GM21529 (cell line): ENCODE measurements at regions not wholly inside any gene's neighbourhood (a gene's known extent, or its start where the extent isn't known, plus 50 kb on each side); places are given as distances from the start of the nearest gene placed in this dataset.

Experiments used
- ATAC-seq: cut with Tn5 transposase; IDR thresholded peaks from one replicate; pipeline ENCODE4 v1.9.1; 2021; ENCODE audit not compliant: unreplicated experiment

DNA sequence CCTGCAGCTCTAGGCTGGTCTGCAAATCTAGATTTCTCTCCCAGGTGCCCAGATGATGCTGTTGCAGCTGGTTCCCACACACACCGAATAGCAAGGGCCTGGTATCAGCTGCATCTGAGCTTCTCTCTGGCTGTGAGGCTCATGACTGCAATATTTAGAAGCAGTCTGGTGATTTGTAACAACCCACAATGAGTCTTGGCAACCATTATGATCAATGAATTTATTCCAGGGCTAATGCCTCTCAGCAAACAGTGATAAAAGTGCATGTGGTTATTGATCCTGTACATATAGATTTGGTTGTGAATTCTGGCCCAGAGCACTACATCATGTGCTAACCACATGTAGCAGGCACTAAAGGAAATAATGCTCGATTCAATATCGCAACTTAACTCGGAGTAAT lies 114.3 kb downstream of the ASCL4 start:
- ATAC-seq: no peak

DNA sequence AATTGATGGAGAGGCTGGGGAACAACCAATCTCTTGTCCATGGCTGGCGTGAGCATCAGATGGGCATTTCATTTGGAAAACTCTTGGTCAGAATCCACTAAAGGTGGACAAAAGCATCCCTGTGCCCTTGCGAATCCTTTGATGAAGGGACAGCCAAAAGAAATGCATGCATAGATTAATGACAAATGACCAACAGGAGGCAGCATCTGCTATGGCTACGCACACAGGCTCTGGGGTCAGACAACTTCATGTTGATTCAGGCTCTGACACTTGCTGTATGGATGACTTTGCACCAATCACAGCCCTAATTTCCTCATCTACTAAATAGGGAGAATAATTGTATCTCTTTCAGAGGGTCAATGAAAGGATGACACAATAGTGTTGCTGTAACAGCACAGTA lies 117.5 kb downstream of the ASCL4 start:
- no peak for ATAC-seq

DNA sequence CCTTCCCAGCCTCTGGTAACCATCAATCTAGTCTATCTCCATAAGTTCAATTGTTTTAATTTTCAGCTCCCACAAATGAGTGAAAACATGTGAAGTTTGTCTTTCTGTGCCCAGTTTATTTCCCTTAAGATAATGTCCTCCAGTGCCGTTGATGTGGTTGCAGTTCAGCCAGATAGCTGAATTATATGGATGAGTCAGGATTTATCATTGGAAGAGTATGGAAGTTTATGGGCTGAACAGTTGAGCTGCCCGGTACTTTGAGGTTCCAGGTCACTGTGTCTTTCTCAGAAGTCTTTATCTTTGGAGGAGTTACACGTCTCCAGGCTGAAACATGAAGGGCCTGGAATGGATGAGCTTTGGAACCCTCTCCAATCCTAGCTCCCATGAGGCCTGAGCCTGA lies 120.1 kb downstream of the ASCL4 start:
- ATAC-seq: no peak

DNA sequence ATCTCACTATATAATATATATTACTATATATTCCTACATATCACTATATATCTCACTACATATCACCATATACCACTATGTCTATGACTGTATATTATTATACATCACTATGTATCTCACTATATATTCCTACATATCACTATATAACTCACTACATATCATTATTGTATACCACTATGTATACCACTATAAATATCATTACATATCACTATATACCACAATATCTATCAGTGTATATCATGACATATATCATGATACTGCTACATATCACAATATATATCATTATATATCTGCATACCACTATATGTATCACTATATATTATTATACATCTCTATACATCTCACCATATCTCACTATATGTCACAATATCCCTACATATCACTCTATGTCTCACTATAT lies 121.5 kb downstream of the ASCL4 start:
- ATAC-seq: no peak

DNA sequence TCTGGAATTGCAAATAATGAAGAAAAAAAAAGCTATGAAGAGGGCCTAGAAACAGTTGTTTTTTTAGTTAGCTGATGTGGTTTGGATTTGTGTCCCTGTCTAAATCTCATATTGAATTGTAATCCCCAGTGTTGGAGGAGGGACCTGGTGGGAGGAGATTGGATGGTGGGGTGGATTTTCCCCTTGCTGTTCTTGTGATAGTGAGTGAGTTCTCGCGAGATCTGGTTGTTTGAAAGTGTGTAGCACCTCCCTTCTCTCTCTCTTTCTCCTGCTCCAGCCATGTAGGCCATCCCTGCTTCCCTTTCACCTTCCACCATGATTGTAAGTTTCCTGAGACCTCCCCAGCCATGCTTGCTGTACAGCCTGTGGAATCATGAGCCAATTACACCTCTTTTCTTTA lies 126.1 kb downstream of the ASCL4 start:
- no peak for ATAC-seq

DNA sequence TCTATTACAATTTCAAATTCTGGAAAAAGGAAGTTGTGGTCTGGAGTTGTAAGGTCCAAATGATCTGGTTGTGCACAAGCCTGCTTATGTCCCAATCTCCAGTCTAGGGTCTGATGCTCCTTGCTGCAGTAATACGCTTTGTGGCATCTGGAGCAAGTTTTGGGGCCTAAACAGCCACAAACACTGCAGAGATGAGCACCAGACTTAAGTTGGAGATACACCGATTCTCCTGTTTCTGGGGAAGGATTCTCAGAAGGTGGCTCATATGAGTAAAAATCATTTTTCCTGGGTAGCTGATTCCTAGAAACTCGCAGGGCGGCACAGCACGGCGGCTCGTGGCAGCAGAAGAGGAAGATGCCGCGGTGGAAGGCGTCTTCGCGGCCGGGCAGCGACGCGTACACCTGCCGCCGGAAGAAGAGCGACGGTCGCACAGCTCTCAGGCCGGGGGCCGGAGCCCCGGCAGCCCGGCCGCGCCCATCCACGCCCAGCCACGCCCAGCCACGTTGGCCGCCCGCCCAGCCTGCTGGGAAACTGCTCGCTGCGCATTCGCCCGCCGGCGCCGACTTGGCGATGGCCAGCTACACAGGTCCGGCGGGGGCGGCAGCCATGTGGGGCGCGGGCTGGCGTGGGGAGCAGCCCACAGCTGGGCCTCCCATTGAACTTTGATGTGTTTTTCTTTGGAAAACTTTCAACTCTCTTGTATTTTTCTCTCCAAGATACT lies 129.0 kb downstream of the ASCL4 start:
- peak; percentile 98 for ATAC-seq

DNA sequence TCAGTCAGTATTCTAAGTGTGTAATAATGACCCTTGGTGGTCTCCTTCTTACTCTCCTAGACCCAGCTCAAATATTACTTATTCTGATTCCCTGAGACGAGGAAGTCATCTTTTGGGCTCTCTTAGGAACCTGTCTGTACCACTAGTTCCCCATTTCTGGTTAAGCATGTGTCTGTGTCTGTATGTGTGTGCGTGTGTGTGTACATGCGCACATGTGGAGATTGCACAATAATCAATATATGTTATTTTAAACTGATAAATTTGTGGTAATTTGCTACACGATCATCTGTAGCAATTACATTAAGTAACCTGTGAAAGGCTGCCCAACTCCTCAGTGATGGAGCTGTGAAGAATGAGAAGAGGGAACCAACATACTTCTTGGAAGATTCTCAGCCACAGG lies 132.2 kb downstream of the ASCL4 start:
- ATAC-seq: no peak

DNA sequence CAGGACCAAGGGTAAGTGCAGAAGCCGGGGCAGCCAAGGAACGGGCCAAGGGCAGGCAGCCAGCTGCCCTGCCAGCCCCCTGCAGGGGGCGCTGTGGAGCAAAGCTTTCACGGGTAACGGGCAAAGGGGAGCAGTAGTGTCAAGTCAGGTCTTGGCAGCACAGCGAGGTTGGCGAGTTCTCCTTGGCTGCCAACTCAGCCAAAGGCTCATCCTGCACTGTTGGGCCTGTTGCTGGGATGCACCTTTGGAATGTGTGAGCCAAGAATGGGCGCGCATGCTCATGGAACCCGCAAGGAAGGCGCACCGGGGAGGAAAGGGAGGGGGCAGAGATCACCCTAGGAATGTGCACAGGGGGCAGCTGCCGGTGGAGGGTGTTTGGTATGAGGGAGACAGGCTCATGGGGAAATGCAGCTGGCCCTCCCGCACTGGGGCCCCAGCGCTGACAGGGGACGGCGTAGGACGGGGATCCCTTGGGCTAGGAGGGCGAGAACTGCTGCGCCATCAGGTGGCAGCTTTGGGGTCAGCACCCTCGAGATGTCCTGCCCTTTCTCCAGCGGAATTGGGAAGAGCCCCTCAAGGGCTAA lies 138.0 kb downstream of the ASCL4 start:
- ATAC-seq: peak; percentile 89

DNA sequence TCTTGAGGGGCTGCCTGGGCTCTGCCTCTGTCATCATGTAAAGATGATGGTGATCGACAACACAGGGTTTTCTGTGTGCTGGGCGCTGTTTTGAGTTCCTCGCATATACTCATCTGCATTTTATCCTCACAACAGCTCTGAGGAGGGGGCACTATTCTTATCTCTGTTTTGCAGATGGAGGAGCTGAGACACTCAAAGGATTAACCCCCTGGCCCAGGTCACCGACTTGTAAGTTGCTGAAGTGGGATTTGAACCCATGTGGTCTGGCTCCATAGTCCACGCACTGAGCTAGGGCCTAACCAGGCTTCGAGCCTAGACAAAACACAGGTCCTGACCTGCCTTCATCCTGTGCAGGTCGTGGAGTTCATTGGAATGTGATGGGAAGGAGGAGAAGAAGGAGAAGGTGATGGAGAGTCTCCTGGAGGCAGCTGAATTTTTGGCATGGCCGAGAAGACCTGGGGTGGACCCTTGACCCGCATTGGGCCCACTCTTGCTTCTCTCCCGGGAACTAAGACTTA lies 140.0 kb downstream of the ASCL4 start:
- ATAC-seq: no peak

DNA sequence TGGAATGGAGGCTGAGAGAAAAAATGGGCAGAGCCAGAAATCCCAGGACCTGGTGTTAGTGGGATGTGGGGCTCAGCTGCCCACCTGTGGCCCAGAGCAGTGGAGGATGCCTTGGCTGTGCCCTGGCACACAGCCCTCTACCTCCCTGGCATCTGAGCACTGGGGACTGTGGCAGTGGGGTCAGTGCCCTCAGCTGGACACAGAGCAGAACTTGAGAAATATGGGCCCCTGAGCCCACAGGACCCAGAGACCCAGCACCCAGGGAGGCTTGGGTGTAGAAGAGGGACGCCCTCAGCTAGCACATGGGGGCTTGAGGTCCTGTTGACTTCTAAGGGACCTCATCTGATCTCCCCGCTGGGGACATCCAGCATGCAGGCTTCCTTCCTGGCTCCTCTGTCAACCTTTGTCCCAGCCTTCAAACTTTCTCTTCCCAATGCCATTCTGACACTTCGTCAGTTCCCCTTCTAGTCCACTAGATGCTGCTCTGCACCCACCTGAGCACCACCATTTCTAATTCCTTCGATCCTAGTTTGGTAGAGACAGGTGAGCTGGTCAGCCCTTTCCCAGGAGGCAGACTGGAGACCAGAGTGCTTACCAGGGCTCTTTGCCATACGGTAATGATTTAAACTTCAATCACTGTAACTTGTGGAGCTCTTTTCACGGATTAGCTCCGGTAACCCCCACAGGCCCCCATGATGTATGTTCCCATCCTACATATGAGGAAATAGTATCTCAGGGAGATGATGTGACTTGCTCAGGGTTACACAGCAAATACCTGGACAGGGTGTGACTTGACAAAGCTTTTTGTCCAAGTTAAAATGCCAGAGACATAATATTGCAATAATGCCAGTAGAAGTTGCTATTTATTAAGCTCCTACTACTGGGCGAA lies 143.7 kb downstream of the ASCL4 start:
- no peak for ATAC-seq

DNA sequence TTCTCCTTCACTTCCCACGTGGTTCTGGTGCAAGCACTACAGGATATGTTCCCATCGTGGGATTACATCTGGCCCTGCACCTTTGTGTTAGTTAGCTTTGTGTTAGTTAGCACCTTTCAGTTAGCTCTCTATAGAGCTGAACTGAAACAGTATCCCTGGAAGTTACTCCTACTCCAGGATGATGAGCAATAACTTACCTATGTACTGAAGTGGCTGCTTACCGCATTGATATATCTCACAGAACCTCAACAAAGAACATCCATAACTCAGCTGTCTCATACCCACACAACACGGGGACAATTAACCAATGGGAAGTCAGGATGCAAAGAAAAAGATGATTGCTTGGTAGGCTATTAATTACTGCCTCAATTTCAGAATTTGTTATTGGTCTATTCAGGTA lies 146.6 kb downstream of the ASCL4 start:
- no peak for ATAC-seq

DNA sequence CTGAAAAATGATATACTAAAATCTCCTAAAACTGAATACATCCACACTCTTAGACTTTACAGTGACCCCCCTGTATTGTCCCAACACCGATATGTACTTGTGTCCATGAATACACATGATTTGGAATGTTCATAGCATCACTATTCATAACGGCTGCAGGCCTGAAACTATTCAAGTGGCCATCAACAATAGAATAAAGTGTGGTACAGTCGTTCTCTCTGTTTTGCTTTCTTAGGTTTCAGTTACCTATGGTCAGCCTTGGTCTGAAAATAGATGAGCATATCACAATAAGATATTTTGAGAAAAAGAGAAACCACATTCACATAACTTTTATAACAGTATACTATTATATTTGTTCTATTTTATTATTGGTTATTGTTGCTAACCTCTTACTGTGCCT lies 150.6 kb downstream of the ASCL4 start:
- ATAC-seq: no peak

DNA sequence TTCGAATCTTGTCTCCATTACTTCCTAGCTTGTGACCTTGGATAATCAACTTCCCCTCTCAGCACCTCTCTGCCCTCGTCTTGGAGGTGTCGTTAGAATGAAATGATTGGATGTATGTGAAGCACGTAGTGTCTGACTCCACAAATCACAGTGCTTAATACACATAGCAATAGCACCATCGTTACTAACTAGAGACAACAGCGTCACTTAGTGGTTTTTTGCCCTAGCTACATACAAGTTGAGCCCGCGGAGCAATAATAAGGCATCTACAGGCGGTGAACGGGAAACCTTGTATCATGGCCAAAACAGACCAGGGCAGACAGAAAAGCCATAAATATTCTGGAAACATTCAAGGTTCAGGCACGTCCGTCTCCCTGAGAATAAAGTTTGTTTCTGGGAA lies 154.9 kb downstream of the ASCL4 start:
- ATAC-seq: no peak

DNA sequence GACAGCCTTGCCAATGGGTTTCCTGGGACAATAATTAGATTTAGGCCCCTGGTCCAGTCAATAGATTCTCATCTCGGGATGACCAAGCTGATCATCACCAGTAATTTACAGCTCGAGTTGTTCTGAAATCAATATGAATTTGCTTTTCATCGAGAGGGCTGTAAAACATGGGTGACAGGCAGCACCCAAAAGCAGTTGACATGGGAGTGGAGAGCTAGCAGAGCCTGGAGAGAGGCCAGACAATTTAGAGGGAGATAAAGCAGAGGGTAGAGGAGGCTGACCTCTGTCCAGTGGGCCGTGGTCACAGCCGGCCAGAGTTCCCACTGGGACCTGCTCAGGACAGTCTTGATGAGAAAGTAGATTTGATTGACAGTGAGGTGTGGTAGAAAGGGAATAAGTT lies 157.3 kb downstream of the ASCL4 start:
- no peak for ATAC-seq

DNA sequence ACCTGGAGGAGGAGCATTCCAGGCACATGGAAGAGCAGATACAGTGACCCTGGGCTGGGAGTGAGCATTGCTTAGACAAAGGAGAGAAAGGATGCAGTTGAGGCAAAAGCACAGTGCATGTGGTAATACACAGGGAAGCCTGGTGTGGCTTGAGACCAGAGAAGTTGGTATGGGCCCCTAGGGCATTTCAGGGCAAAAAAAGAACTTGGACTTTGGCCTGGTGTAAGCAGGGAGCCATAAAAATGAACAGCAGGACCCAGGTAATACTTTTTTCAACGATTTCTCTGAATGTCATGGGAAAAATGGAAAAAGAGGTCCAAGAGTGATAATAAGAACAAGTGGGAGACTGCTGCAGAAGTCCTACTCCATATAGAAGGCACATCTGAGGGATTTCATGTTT lies 163.9 kb downstream of the ASCL4 start:
- no peak for ATAC-seq

DNA sequence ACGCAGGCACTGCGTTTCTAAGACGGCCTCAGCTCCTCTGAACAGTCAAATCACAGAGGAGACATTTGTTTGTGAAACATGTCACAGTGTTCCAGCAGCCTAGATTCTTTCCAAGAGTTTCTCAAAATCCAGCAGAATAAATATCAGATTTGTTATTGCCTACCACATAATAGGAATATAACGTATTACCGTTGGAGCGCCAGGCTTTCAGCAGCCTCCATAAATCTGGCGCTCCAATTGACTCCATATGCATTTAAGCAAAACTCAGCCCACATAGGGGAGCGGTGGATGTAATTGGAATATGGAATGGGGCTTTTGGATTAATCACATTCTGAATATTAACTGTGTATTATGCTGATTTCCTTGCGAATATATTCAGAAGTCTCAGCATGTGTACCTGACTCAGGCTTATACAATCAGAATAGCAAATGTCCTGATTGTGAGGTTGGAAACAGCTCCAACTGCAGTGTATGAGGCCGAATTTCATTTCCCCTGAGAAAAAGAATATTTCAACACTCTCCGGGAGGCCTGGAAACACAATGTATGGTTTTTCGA lies 174.0 kb downstream of the ASCL4 start:
- ATAC-seq: no peak

DNA sequence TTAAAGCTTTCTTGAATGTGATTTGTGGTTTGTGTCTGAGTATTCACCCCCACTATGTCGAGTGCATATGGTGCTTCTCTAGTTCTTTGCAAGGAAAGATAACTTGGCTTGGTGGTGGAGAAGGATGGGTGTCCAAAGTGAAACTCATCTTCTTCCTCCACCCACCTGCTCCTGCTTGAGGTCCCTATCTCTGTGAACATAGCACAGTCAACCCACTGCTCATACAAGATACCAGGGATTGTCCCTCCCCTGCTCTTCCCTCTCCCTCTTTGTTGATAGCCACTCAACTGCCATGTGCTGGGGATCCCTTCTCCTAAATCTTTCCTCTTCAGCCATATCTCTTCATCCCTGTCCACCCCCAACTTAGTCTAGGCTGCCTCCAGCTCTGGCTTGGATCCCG lies 176.5 kb downstream of the ASCL4 start:
- no peak for ATAC-seq

DNA sequence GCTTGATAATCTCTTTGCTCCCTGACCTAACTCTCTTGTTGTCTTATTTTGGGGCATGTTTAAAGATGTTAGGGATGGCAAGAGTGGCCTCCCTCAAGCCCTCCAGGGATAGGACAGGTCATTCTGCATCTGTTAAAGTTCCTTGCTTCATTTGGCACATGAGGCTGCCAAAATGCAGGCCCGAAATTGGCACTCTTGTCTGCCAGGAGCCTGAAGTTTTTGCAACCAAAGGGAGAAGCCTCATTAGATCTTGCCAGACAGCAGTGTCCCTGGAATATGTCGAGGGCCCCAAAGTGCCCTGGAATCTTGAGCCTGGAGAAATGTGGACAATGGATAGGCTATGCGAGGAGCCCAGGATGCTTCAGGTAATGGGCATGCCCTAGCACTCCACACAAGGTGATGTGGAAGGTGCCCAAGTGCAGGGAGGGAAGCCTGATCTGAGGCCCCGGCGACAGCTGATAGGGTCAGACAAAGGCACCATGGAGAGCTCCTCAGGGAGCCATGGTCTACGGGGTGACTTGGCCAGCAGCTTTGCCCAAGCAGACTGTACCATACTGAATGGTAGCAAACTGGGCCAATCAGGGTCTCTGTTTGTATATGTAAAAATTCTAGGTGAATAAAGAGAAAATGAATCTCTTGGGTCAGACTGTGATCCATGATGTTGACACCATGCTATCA lies 173.0 kb upstream of the WSCD2 start:
- no peak for ATAC-seq

DNA sequence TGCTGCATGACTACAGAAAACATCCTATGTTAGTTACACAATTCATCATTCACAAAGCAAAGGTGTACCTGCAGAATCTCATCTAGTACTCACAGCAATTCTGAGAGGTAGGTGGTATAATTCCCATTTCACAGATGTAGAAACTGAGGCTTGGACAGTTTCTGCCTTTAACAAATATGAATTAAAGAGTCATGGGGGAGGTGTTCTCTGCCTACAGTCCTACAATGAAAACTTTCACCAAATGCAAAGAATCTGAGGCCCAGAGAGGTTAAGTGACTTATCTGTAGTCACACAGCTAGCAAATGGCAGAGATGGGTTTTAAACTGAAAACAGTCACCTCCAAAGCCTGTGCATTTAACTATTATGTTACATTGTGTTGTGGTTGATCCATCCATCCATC lies 171.6 kb upstream of the WSCD2 start:
- no peak for ATAC-seq

DNA sequence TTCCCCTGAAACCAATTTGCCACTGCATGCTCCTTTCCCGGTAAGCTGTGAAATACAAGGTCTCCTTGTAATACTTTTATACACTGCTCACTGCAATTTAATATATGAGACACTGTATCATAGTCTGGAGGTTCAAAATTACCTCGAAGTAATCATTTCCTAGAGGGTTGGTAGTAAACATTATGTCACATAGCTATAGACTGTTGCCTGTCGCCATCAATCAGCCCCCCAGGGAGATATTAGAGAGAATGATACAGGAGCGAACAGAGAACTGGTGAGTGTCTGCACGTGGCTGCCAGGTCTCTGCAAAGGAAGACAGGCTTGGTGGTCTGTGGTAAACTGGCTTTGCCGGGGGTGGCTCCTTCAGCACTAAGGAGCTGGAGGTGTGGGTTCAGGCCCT lies 165.5 kb upstream of the WSCD2 start:
- no peak for ATAC-seq

DNA sequence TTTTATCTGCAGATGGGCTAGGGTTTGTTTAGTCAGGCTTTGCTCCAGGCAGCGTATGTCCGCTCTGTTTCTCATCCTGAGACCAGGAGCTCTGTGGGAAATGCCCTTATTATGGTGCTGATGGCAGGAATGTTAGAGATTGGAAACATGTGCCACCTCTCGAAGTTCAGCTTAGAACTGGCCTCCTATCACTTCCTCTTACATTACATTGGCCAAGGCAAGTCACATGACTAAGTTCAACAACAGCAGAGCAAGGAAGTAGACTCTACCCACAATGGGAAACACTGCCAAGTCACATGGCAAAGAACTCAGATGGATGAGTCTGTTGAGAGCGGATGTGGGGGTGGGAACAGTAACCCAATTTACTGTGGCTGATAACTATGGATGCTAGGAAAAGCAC lies 161.9 kb upstream of the WSCD2 start:
- no peak for ATAC-seq
